ENCODE measurements at regions not wholly inside any gene's neighbourhood (a gene's known extent, or its start where the extent isn't known, plus 50 kb on each side); places are given as distances from the start of the nearest gene placed in this dataset.

- no peak for TF ChIP-seq CTCF (IDR thresholded peaks at IDR 0.05)
- TF ChIP-seq POLR2A (IDR thresholded peaks at IDR 0.05), result no peak
Measured at GRCh38 chr6:134778431-134778830, 171.5 kb downstream of the ALDH8A1 start.
